MCF 10A (cell line): ENCODE measurements at regions not wholly inside any gene's neighbourhood (a gene's known extent, or its start where the extent isn't known, plus 50 kb on each side); places are given as distances from the start of the nearest gene placed in this dataset.
A peak's percentile ranks its signal among the peaks of the same experiment; 100 is the strongest.

Source experiments
- BruUV-seq: library from RNA; stranded (reverse); fragments of 400-500 nt; replicated peaks from 2 replicates; lab custom pipeline; 2021; lab: Mats Ljungman, UMichigan
- CTCF ChIA-PET: fragments of 300-600 bp; sonication (Branson Sonifier 250); formaldehyde crosslinking; extraction: SDS; loops from one replicate; lab custom pipeline; 2021; ENCODE audit warnings: antibody characterized with exemption, inconsistent platforms; lab: Yijun Ruan, JAX
- POLR2A ChIA-PET: fragments of 300-600, 350-650 bp; sonication (Branson Sonifier 250); formaldehyde crosslinking; extraction: SDS; loops from one replicate; lab custom pipeline; 2020; ENCODE audit warnings: antibody characterized with exemption, inconsistent platforms; lab: Yijun Ruan, JAX
- DNase-seq: peaks from one replicate; pipeline ENCODE4 v3.0.0-alpha.2; 2018; ENCODE audit not compliant: unreplicated experiment
- H3K27ac Mint-ChIP-seq: one replicate; pipeline ENCODE4 v1.8.0; 2022; ENCODE audit warnings: mild to moderate bottlenecking, low read depth, mixed read lengths; ENCODE audit not compliant: unreplicated experiment
- H3K27me3 Mint-ChIP-seq: one replicate; pipeline ENCODE4 v1.8.0; 2022; ENCODE audit warnings: mixed read lengths; ENCODE audit not compliant: insufficient read depth, unreplicated experiment
- H3K36me3 Mint-ChIP-seq: one replicate; pipeline ENCODE4 v1.8.0; 2022; ENCODE audit warnings: mild to moderate bottlenecking, moderate library complexity, mixed read lengths; ENCODE audit not compliant: insufficient read depth, unreplicated experiment
- H3K4me1 Mint-ChIP-seq: one replicate; pipeline ENCODE4 v1.8.0; 2022; ENCODE audit warnings: mixed read lengths; ENCODE audit not compliant: insufficient read depth, unreplicated experiment
- H3K4me3 Mint-ChIP-seq: one replicate; pipeline ENCODE4 v1.8.0; 2022; ENCODE audit warnings: mild to moderate bottlenecking, moderate library complexity, mixed read lengths; ENCODE audit not compliant: unreplicated experiment
- H3K9me3 Mint-ChIP-seq: one replicate; pipeline ENCODE4 v1.8.0; 2022; ENCODE audit warnings: mixed read lengths; ENCODE audit not compliant: unreplicated experiment
- CTCF ChIP-seq: fragments of 200-600 bp; IDR thresholded peaks from one replicate; pipeline ENCODE4 v1.8.0; 2022; ENCODE audit warnings: antibody characterized with exemption, mild to moderate bottlenecking; ENCODE audit not compliant: unreplicated experiment
- intact Hi-C: fragments of 100-400 bp; cut with micrococcal nuclease; formaldehyde crosslinking; loops from 2 replicates; pipeline ENCODE4 v1.14.1; 2022

- peaks cover 78% of the 10 kb centered on the region for H3K27me3 Mint-ChIP-seq
- no peak overlapping the region for H3K27ac Mint-ChIP-seq
- peak; percentile 41 for DNase-seq
- TF ChIP-seq CTCF = no peak
- no peak overlapping the region for H3K4me3 Mint-ChIP-seq
- ChIA-PET CTCF (interaction anchor here (1.6 kb wide), 1 partner anchor 14 kb away, joined by 7 read pairs; no protein-coding TSS in a partner anchor), POLR2A (no interaction called here)
- BruUV-seq = no TSS peak
- no peaks in the 10 kb centered on the region for H3K9me3 Mint-ChIP-seq
- H3K36me3 Mint-ChIP-seq = no peaks in the 10 kb centered on the region
- intact Hi-C loops = no loop called here
- no peaks in the 10 kb centered on the region for H3K4me1 Mint-ChIP-seq
Observed at GRCh38 chr4:111268769-111269414, 646.0 kb upstream of the PITX2 start.

GRCh38 chr4:111269439-111269838 is 646.6 kb upstream of the PITX2 start:
- Mint-ChIP-seq H3K27me3 (peaks cover 72% of the 10 kb centered on the region), H3K4me1 (no peaks in the 10 kb centered on the region), H3K4me3 (no peak overlapping the region), H3K36me3 (no peaks in the 10 kb centered on the region), H3K27ac (no peak overlapping the region), H3K9me3 (no peaks in the 10 kb centered on the region)
- CTCF ChIA-PET = interaction anchor here (1.2 kb wide), 1 partner anchor 13 kb away, joined by 3 read pairs; no protein-coding TSS in a partner anchor
- no peak for DNase-seq
- intact Hi-C loops = no loop called here
- BruUV-seq = no TSS peak
- POLR2A ChIA-PET = no interaction called here
- no peak for TF ChIP-seq CTCF

DNA sequence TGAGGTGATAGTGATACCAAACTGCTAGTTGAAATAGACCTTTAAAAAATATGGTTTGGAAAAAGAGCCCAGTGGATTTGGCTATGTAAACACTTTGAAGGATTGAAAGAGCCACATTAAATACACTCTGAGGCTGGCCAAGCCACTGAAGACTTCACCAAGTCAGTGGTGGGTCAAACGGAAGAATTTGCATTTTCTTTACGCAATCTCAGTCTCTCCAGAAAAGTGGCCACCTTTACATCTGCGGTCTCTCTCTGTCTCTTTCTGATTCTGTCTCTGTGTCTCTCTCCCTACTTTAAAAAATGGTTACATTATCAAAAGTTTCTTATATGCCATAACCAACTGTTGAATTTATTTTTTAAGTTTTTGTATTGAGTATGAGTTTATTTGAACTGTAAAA is 651.2 kb upstream of the PITX2 start:
- H3K27me3 Mint-ChIP-seq = peaks cover 76% of the 10 kb centered on the region
- no peaks in the 10 kb centered on the region for H3K36me3 Mint-ChIP-seq
- POLR2A ChIA-PET = no interaction called here

DNA sequence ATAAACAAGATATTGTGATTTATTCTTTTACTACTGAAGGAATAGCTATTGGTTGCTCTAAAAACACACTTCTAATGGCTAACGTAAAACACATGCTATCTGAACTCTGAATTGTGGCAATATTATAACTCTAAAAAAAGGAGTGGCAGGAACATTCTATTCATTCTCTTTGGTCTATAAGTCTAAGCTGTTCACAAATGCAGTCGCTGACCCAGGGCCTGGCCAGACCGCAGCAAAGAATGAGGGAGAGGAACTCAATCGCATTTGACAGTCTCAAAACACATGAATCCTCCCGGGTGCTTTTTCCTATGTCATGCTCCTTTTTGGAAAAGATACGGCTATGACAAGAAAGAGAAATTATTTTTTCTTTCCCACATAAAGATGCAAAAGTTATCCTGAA is 651.6 kb upstream of the PITX2 start:
- ChIA-PET POLR2A (no interaction called here), CTCF (interaction anchor here (0.6 to 1.0 kb wide), 3 partner anchors 138 to 1475 kb away, joined by 3 to 6 read pairs (median 3); no protein-coding TSS in a partner anchor)
- no peak for TF ChIP-seq CTCF
- no peak for DNase-seq
- no peaks in the 10 kb centered on the region for H3K36me3 Mint-ChIP-seq
- H3K4me1 Mint-ChIP-seq = no peaks in the 10 kb centered on the region
- peaks cover 73% of the 10 kb centered on the region for H3K27me3 Mint-ChIP-seq
- H3K9me3 Mint-ChIP-seq = no peaks in the 10 kb centered on the region
- H3K4me3 Mint-ChIP-seq = no peak overlapping the region
- H3K27ac Mint-ChIP-seq = no peak overlapping the region
- no TSS peak for BruUV-seq
- intact Hi-C loops = no loop called here

More for the DNA sequence above, 651.2 kb upstream of the PITX2 start:
- CTCF ChIA-PET = interaction anchor here (0.6 kb wide), 1 partner anchor 1299 kb away, joined by 3 read pairs; no protein-coding TSS in a partner anchor
- intact Hi-C loops = no loop called here
- Mint-ChIP-seq H3K27ac (no peak overlapping the region), H3K4me1 (no peaks in the 10 kb centered on the region), H3K9me3 (no peaks in the 10 kb centered on the region), H3K4me3 (no peak overlapping the region)
- no TSS peak for BruUV-seq
- TF ChIP-seq CTCF = no peak
- no peak for DNase-seq
